GM18519 (cell line): ENCODE measurements at regions not wholly inside any gene's neighbourhood (a gene's known extent, or its start where the extent isn't known, plus 50 kb on each side); places are given as distances from the start of the nearest gene placed in this dataset.

Experiments used
- ATAC-seq: cut with Tn5 transposase; IDR thresholded peaks from one replicate; pipeline ENCODE4 v1.9.1; 2021; ENCODE audit warnings: mild to moderate bottlenecking, moderate library complexity; ENCODE audit not compliant: unreplicated experiment, low FRiP score

DNA sequence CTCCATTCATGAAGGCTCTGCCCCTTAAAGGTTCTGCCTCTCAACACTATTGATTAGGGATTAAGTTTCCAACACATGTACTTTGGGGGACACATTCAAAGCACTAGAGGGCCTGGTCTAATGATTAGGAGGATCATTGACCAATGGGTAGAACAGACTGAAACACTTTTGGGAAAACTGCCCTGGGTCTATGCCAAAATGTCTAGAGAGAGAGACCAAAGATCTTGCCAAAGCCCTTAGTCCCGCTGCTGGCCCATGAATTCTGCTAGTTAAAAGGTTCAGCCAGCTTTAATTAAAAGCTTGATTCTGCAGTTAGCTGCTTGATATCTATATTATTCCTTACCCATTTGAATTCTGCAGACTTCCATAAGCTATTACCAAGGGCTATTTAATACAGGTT is 613.2 kb downstream of the SLC4A3 start:
- no peak for ATAC-seq

DNA sequence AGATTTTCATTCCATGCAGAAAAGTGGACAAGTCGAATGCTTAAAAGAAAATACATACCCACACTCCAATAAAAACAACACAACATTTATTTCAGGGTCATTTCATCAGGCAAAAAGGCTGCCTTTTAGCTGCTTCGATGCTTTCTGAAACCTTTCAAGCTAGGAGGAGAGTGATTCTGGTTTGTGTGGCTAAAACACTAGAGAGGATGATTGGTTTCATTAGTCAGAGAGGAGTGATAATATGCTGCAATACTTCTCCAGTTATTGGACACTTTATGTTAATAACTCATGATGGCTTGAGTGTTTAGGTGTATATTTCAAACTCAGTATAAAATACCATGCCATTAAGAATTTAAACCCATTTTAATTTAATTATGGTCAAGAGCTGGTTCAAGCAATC is 614.0 kb downstream of the SLC4A3 start:
- ATAC-seq, result no peak

DNA sequence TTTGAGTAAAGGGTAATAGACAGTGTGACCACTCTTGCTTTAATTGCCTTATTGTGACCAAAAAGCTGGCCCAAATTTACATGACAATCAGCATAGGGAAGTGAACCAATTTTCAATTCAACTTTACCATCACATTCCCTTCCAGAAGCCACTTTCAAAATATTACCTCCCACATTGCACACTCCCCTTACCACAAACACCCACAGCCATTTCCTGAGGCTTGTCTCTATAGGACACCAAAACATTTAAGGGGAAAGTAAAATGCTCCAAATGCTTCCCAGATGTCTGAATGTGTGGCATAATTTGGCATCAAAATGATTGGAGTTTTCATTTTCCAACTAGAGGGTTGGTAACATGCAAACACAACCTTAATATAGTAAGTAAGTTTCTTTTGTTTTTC is 616.1 kb downstream of the SLC4A3 start:
- no peak for ATAC-seq

DNA sequence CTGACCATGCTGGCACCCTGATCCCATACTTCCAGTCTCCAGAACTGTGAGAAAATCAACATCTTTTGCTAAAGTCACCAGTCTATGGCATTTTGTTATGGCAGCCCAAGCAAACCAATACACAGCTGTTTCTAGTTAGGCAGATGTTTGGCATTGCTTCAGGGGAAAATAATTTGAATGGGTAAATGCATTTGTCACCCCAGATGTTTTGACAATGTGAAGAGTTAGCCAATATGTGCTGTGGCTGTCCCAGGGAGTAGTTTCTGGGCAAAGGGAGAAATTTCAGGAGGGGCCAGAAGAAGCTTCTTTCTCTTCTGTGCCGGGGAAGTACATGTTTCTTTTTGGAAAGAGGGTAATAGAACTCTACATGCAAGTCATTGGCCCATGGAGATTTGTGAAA is 619.0 kb downstream of the SLC4A3 start:
- ATAC-seq, result no peak

DNA sequence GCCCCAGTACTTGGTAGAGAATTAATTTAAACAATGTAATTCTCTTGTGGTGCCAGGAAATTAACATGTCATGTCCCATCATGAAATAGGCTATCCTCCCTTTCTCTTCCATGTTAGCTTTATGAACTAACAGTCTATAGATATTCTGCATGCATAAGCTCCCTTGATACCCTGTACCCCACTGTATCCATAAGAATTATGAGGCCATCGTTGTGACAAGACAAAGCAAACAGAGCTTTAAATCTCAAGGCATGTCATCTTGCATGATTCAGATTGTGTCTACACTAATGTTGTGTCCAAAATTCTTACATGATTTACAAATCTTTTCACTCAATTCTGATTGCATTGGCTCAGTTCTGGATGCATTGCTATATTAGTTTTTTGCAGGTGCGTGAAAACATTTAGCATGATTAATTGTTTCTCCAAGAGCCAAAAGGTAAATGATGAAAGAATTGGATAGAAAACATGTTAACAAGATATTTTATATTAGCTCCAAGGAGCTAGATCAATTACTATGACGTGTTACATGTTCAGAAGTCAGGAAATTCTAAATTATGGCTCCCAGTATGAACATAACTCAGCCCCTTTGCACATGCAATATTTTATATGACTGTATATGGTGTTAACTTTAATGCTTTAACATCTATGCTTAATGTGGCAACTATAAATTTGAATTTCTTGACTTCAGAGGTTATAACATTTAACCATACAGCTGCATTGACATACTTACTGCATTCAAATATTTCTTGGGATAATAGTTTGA is 620.3 kb downstream of the SLC4A3 start:
- no peak for ATAC-seq

DNA sequence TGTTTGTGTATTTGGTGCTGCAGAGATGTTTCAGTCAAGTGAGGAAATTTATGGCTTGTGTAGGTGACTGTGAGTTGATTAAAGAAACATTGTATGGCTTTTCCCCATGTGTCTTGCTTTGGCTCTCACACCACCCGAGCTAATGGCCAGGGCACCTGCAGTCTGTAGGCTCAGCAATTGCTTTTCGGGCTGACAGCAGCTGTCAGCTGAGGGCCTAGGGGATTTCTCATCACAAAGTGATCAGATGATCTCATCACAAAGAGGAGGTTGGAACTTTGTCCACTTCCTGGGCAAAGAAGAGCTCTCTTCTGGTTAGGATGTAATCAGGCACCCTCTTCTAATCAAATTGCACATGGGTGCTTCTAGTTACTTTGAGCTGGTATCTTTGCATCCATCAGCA is 632.2 kb downstream of the SLC4A3 start:
- ATAC-seq, result no peak

DNA sequence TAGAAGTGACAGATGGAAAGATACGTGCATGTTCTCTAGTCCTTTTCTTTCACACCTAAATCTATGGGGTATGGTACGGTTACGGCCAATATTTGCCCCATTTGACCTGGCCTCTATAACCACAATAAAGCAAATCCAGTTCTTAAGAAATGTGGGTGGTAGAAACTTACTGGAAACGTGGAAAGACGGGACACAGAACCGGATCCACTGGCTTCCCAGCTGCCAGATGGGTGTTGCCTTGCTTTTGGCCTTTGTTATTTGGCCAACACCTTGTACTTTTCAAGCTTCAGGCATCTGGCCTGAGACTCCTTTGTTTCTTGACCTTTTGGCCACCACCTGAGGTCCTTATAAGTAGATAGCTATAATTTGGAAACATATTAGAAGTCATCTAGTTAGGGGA is 635.9 kb downstream of the SLC4A3 start:
- no peak for ATAC-seq

DNA sequence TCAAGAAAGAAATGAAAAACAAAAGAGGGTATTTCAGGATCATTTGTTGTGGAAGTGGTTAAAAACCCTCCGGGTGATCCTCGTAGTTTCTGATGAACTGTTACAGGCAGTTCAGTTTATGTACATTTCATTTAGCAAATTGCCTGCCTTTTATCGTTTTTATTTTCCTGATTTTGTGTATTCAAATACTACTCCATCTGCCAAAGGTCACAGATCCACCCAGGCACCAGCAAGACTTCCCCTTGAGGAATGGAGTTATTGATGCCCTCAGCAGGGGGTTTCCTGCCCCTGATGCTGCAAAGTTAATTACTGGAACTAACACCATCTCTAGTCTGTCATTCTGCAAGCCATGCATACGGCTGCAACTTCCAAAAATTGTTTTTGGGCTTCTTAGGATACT is 641.9 kb downstream of the SLC4A3 start:
- no peak for ATAC-seq

DNA sequence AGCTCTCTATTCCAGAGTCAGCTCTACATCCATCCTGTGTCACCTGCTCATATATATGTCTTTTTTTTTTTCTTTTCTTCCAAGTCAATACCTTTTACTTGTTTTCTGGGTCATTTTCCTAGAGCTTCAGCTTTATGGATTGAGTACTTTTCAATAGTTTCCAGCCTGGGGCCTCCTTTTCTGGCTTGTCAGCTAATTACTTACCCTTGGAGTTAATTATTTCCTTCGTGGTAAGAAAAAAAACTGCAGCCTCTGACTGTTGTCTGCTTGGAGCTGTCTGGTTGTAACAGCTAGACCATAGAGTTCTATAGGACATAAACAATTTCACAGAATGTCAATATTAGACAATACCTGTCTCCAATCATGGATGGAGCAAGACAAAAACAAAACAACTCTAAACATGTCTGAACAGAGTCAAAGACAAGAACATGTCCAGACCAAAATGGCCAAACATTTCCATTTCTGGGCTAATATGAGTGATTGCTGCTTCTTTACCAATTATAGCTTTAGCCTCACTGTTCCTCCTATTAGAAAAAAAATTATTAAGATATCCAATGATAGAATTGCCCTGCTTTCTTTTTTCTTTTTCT is 643.1 kb downstream of the SLC4A3 start:
- no peak for ATAC-seq

DNA sequence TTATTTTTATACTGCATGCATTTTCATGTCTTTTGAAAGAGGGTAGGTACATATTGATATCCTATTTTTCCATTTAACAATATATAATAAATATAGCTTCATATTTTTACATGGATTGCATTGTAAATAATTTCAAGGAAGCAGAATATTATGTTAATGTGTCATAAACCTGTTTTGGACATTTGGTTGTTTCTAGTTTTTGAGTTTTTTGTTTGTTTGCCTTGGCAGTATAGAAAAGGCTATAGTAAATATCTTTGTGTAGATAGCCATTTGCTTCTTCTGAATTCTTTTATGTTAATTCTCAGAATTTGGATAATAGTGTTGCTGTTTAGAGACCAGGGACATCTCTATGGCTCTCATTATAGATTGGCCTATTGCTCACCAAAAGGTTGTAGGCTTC is 645.2 kb downstream of the SLC4A3 start:
- ATAC-seq, result no peak

DNA sequence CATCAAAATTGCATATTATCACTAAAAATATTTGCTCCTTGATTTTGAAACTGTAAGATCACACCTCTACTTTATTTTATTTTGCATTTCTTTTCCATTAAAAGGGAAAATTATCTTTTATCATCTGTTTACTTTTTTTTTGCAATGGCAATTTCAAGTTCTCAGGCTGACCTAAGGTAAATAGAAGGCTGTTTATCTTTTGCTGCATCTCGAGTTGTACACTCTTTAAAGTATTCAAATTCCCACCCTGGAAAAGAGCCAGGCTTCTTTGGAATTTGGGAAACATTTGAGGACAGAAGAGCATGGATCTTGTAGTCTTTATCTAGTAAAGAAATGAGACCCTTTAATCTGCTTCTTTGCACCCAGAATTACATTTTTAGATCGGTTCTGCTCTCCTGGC is 645.7 kb downstream of the SLC4A3 start:
- ATAC-seq, result no peak

DNA sequence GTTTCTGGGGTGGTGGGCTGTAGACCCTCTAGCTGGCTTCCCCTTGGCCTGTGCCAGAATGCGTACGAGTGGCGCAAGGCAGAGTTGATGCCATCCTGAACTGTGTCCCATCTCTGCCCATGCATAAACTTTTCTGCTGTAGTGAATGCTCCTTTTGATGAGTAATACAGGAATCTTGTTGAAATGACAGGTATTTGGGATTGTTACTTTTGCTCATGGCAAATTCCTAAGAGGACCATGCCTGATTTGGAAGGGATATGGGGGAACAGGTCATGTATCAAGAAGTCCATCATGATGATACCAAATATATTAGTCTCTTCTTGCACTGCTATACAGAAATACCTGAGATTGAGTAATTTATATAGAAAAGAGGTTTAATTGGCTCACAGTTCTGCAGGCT is 648.0 kb downstream of the SLC4A3 start:
- ATAC-seq, result no peak

DNA sequence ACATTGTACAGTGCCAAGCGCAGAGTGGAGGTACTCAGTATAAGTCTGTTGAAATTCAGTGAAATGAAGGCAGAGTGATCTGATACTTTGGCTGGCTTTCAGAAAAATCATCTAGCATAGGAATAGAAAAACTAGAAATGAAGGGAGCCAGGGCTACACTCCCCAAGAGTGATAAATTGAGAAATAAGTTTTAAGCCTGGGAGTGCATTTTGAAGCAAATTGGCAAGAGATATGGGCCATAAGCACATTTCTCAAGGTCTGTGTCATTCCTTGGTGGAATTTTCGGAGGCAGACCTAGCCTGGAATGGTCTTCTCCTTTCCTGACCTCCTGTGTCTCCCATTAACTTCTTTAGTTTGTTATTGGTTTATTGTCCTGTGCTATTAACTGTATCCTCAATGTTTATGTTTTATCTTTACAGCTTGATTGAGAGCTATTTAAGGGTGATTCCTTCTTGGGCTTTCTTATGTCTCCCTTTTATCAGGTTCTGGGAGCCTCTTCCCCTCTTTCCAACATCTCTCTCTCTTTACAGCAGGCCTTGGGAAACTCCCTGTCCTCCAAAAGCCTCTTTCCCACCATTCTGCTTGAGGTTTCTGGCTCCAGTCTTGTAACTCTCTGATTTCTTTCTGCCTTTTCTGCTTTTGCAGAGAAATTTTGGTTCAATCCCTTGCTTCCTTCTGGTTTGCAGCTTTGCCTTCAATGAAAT is 649.5 kb downstream of the SLC4A3 start:
- no peak for ATAC-seq

DNA sequence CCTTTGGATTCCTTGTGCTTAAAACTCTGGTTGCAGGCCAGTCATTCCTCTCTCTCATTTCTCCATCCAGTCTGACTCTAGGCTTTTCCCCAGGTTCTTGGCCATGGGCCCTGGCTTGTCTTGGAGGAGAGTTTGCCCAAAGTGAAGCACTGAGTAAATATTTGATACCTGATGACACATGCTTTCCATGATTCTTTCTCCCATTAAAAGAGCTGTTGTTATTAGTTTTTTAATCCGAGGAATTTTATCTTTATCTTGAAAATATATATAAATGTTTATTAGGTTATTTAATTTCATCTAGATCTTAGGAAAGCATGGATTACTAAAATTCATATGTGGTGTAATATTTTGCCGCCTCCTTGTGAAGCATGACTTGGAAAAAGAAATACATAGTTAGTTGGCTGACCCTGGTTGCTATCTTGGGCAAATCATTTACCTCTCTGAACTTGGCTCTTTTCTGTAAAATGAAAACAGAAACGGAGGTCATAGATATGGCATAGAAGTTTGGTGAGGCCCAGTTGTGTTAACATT is 650.1 kb downstream of the SLC4A3 start:
- no peak for ATAC-seq

DNA sequence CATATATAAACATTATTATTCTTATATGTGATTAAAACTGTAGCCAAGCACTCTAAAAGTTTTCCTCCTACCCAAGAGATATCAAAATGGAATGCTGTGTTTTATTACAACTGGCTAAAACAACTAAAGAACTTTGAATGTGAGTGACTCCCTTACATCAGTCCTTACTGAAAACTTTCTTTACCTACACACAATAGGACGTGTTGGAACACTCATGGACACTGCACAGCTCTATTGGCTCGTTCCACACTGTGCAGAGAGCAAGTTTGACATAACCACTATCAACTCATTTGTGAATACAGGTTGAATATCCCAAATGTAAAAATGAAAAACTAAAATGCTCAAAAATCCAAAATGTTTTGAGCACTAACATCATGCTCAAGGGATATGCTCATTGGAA is 650.6 kb downstream of the SLC4A3 start:
- ATAC-seq, result no peak

DNA sequence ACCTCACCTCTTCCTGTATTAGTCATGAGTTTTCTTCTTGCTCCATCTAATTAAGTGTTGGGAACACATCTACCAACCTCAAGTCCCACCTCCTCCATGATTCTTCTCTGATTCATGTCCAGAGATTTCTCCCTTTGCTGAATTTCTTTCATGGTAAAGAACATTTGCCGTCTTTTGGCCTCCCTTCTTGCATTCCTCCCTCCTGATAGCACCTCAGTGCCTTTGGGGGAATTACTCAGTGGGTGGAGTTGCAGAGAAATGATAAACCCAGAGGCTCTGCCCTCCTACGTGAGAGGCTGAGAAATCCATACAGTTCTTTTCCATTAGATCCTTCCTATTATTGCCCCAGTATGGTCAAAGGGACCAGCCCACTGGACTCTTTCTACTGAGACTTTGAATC is 651.9 kb downstream of the SLC4A3 start:
- ATAC-seq, result no peak

DNA sequence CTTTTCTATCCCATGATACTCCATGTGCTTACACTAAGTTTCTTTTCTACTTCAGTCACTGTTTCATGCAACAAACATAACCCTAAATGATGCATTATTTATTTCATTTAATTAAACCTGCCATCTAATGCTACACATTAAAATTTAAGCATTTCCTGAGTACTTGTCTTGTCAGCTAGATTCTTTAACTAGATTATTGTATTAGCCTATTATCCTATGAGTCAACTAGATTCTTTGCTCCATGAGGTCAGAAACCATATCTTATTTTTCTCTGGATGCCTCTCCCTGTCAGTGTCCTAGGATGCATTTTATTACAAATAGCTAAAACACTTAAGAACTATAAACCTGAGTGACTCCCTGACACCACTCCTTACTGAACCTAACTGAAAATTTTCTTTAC is 652.4 kb downstream of the SLC4A3 start:
- ATAC-seq, result no peak

DNA sequence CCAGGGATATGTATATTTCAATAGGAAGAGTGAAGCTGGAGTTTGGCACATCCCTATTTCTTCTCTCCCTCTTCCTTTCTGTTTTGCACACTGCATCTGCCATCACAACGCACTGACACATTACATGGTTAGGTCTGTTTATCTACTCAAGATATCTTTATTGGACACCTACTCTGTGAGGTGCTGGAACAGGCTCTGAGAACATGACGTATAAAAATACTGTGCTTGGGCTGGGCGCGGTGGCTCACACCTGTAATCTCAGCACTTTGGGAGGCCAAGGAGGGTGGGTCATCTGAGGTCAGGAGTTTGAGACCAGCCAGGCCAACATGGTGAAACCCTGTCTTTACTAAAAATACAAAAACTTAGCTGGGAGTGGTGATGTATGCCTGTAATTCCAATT is 653.3 kb downstream of the SLC4A3 start:
- ATAC-seq, result no peak

DNA sequence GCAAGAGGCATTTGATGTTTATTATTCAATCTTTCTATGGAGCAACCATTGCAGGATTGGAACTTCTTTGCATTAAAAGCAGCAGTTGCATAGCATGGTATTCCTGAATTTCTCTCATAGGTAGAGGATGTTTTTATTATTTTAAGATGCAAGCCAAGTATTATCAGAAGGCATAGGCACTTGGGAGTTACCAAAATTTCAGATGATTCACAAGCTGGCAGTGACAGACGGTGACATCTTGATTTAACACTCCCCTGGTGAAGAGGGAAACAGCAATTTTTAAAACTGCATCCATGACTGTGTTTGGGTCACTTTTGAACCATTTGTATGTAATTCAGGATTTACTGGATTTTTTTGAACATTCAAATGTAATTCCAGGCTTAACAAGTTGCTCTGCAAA is 654.3 kb downstream of the SLC4A3 start:
- ATAC-seq, result no peak

DNA sequence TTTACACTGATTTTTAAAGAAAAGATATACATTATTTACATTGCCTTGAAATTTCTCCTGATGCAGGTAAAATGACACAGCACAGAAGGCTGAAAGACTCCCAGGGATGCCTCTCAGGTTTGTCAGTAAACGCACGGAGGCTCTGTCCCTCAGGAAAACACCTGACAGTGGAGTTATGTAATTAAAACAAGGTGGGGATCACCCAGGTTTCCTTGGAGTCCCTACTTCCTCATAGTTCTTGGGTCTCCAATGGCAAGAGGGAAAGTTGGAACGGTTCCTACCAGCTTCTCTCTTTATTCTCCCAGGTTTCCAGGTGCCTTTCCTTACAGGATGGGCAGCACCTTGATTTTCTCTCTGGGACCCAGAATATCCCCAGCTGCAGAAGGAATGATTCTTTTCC is 654.8 kb downstream of the SLC4A3 start:
- ATAC-seq, result no peak

DNA sequence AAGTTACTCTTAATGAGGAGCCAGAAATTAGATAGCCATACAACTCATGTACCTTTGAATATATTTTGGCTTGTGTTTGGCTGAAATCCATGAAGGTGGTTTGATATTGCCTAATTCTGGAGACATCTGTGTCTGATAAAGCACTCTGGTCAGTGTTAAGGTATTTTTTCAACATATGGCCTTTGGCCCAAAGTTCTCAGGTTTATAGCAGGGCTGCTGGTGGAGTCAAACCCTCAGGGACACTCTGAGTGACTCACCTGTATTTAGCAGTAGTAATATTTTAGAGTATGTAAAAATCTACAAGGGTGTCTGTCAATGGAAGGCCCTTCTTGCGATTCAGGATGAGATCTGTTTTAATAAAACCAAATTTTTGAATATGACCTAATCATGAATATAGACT is 666.5 kb downstream of the SLC4A3 start:
- no peak for ATAC-seq

DNA sequence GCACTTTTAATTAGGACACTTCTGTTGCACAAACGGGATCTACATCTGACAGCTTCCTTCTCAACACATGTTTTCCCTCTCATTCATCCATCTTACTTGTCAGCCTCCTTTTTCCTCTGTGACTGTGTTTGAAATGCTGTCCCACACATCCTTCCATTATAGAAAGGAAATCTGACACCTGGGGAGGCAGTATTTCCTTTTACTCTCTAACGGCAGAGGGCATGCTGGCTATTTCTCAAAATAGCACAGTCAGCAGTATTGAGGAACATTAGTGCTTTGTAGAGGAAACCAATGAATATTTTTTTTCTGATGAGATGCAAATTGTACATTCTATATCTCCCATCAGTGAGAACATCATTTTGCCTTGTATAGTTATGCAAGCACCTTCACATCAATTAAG is 668.7 kb downstream of the SLC4A3 start:
- no peak for ATAC-seq
